CD1c-positive myeloid dendritic cell (primary cell): ENCODE measurements at regions not wholly inside any gene's neighbourhood (a gene's known extent, or its start where the extent isn't known, plus 50 kb on each side); places are given as distances from the start of the nearest gene placed in this dataset.

Experiments used
- DNase-seq: peaks from one replicate; pipeline ENCODE4 v3.0.0-alpha.2; 2016; ENCODE audit errors: extremely low spot score

DNA sequence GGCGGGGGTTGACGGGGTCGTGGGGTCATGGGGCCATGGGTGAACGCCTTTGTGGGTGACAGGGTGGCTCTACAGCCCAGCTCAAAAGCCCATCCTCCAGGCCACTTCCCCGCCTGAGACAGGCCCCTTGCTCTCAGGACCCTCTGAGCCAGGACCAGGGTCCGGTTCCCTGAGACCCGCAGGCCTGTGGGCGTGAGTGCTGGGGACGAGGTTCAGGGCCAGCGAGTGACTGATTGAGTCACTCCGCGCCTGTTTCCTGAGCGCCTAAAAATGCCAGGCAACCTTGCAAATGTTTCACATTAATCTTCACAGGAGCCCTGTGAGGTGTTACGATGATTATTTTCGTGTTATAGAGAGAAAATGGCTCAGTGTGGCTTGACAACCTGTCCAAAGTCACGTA is 97.8 kb downstream of the ZNF674 start:
- DNase-seq, result peak; percentile 1

- DNase-seq, result peak; percentile 89
These were observed 98.4 kb downstream of the ZNF674 start for GRCh38 chrX:46446727-46447378.

DNA sequence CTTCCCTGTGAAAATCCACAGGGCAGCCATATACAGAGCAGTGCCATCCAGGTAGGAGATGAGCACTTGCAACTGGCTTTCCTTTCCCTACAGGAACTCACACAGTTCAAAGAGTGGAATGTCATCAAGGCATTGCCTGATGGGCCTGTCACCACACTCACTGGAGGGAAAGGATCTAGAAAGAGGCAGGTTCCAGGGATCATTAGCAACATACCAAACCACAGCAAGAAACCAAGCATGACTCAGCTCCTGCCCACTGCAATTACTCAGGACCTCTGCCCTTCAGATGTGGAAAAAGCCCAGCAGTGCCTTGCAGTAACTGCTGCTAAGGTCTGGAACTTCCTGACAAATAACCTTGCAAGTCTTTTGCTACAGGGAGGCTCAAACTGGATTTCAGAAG is 101.2 kb downstream of the ZNF674 start:
- DNase-seq, result peak; percentile 52

- no peak for DNase-seq
These were observed 108.5 kb downstream of the ZNF674 start for GRCh38 chrX:46436744-46437143.

DNA sequence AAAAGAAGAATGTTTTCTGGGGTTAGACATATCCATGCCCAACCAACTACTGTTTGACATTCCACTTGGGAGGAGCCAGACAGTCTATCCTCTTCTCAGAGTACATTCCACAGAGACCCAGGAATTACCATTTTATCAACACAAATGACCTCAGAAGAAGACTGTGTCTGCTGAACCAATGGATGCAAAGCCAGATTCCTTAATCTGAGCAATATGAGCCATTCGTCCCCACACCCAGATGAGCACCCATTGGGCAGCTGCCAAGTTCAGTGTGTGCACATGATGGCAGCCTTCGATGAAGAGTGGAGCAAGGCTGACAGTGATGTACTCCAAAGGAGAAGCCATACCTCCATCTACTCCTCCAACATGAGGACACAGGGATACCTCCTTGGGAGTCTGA is 111.3 kb downstream of the ZNF674 start:
- no peak for DNase-seq

DNA sequence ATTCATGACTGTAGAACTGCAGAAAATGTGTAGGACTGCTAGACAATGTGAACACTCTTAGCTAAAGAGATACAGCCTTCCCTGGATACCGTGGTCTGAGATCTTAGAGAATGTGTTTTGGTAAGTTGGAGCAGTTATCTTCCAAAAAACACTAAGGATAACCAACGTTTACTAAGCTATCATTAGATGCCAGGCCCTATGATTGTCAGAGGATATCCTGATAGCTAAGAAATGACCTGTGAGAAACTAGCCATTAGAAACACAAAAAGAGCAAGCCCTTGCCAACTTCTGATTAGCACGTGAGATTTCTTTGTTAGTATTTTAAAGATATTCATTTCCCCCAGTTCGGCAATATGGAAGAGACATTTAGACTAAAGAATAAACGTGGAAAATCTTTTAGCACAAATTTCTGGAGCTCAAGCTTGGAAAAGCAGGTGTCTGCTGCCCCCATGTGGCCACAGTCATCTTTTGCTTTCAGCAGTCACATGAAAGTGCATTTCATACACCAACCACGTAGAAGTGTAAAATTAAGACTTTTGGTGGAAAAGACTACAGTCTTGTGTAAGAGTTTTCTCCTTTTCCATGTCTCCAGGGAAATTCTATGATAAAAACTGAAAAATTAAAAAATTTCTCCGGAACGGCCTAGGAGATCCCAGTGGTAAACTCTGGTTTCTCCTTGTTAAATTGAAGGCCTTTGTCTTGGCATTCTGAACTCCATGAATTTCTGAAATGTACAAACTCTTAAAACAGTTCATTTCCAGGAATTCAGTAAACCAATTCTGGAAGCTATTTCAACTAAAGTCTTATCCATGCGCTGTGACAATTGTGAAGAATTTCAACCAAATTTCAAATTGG is 136.4 kb downstream of the ZNF674 start:
- DNase-seq, result peak; percentile 56

DNA sequence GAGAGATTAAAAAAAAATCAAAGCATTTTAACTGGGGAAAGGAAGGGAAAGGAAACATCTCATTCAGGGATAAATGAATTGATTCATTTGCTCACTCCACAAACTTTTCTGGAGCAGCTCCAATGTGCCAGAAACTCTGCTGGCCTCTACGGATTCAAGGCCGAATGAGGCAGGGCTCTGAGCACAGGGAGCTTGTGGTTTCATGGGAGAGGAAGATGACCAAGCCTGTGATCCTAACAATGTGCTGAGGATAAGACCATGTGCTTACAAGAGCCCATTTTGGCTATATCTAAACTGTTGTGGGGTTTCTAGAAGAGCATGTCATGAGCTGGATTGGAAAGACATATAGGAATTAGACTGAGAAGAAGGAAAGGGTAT is 137.5 kb downstream of the ZNF674 start:
- no peak for DNase-seq

DNA sequence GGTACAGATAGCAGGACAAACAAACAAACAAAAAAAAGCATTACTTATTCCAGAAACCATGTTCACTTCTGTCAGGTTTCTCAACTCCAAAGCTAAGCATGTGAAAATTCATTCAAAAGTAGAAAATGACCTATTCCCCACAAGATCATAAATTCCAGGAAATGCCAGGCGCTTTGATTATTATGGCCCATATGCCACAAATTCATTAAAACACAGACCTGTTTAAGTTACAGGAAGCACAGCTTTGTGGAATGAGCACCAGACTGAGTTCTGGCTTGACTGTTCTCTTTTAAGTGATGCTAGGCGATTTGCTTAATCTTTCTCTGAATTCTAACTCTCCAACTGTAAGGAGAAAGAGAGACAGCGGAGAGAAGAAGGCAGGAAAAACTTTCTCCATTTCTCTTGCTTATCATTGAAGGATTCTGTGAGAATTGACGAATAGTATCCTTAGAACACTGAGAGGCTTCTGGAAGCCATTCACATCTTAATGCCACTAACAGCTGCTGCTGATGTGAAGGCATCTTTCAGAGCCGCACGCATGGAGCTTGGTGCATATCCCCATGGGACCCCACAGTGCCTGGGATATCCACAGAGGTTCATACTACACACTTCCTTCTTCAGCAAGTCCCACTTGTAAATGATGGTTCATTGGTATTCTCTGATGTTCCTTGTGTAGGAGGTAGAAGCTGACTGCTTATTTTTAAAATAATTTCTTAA is 138.0 kb downstream of the ZNF674 start:
- DNase-seq, result no peak

DNA sequence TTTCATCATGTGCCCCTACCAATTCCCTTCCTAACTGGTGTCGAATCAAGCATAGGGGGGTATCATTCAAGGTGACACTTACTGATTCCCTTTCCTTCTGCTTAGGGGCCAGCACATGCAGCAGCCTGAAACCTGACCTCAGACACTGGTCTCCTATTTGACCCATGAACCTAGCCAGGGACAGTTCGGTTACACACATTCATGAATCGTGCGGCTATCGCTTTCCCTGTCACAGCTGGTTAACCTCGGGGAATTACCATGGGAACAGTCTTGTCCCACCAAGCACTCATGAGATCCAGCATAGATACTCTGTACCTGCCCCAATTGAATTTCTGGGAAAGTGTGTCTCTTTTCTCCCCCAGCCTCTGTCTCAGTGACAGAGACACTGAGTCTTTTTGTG is 140.4 kb downstream of the ZNF674 start:
- DNase-seq, result no peak

DNA sequence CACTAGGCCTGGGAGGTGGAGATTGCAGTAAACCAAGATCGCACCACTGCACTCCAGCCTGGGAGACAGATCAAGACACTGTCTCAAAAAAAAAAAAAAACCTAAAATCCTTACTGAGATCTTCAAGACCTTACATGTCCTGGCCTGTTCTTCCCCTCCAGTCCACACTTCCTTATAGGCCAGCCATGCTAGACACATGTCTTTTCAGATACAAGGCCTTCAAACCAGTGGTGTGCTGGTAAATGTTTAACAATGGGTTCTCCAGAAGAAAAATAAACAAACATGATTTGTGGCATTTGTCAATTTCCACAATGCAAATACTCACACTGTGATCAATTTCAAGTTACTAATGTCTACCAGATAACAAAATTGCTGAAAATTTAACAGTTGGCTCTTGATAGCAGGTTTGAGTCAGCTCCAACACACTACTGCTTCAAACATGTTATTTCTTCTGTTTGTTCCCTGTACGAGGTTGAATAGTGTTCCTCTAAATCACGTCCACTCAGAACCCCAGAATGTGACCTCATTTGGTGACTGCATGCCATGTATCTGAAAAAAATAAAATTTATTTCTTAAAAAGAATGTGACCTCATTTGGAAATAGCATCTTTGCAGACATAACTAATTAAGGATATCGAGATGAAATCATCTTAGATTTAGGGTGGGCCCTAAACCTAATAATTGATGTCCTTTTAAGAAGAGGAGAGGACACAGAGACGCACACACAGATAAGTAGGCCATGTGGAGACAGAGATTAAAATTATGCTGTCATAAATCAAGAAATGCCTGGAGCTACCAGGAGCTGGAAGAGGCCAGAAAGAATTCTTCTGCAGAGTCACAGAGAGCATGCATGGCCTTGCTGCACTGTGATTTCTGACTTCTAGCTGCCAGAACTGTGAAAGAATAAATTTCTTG is 144.4 kb downstream of the ZNF674 start:
- DNase-seq, result no peak

- no peak for DNase-seq
These were observed 146.3 kb downstream of the ZNF674 start for GRCh38 chrX:46398874-46399273.

DNA sequence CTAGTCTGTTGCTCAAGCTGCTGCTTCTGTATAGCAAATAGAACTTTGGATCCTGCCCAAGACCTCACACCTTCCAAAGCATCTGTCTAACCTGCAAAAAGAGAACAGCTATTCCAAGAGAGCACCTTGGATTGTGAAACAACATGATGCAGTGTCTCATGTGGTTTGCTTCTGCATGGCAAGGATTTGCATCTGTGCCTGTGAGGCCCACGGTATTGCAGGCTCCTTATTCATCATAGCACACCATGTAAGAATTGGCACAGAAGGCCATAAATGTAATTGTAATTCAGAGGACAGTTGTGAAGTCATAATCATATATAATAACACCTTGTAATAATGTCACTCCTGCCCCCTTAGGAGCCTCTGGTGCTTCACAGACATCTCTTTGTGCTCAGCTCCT is 147.1 kb downstream of the ZNF674 start:
- no peak for DNase-seq

GRCh38 chrX:46386511-46386910 is 158.7 kb downstream of the ZNF674 start:
- DNase-seq, result no peak

GRCh38 chrX:46383006-46383405 is 162.2 kb downstream of the ZNF674 start:
- DNase-seq, result no peak

GRCh38 chrX:46382595-46382994 is 162.6 kb downstream of the ZNF674 start:
- no peak for DNase-seq

- DNase-seq, result peak; percentile 21
These were observed 163.6 kb downstream of the ZNF674 start for GRCh38 chrX:46381630-46382029.

- peak; percentile 8 for DNase-seq
These were observed 165.0 kb downstream of the ZNF674 start for GRCh38 chrX:46380148-46380752.

- peak; percentile 4 for DNase-seq
These were observed 168.9 kb downstream of the ZNF674 start for GRCh38 chrX:46376246-46376885.

GRCh38 chrX:46375831-46376230 is 169.4 kb downstream of the ZNF674 start:
- no peak for DNase-seq

DNA sequence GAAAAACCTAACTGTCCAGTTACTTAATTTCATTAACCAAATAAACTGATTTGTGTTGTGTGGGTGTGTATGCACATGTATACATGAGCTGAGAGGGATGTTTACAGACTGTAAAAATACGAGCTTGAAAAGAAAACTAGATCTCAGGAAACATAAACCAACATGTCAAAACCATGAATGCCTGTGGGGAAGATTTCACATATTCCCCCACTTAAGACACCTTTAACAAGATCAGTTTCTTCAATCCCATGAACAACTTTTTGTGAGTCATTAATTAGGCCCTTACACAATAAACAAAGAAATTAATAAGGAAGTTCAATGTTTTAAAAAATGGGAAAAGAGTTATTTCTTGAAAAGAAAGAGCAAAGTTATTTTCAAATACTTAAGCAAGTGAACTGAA is 170.8 kb downstream of the ZNF674 start:
- DNase-seq, result no peak

DNA sequence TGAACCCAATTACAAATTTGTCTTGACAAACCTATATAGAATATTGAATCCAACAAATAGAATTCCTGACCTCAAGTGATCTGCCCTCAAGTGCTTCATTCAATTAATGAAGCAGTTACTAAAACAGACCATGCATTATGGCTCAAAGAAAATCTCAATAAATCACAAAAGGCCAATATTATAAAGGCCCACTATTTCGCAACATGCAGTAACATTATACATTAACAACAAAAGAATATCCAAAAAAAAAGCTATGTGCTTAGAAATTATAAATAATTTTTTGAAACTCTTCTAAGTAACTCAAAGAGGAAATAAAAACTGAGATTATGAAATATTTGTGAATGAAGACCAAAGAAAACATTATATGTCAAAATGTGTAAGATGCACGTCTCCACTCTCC is 177.7 kb downstream of the ZNF674 start:
- DNase-seq, result no peak
